ENCODE measurements at regions not wholly inside any gene's neighbourhood (a gene's known extent, or its start where the extent isn't known, plus 50 kb on each side); places are given as distances from the start of the nearest gene placed in this dataset.

DNA sequence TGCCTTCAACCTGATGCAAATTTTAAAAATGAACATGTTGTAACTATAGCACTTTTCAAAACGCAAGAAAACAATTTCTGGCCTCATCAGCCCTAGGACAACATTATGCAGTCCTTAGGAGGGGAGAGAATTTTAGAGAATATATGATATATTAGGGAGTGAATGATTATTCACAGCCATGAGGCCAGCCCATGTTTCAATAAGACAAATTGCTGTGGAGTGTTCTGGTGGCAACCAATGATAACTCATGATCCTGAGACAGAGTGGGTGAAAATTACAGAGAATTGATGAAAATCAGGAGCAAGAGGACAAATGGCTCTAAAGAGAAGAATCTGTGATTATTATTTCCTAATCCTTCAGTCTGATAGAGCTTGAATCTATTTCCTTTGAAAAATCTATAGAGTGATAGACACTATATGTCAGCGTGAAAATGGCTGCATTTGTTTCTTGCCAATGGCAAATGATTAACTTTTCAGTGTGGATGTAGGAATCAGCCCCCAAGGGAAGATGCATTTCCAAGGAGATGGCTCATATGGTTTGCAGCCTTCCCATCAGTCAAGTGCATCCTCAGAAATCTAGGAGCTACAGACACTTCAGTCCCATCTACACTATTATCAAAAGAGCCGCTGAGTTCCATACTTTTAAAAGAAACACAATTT is 761.0 kb upstream of the ARRDC4 start:
- no peak for TF ChIP-seq EZH2 (IDR thresholded peaks at IDR 0.05; ENCODE audit: borderline replicate concordance)
- TF ChIP-seq CTCF (IDR thresholded peaks at IDR 0.05; ENCODE audit: poor library complexity) = no peak
- TF ChIP-seq EZH2phosphoT487 (IDR thresholded peaks at IDR 0.05; ENCODE audit: low read depth, severe bottlenecking, unreplicated experiment) = no peak
